GM12864 (cell line): ENCODE measurements at regions not wholly inside any gene's neighbourhood (a gene's known extent, or its start where the extent isn't known, plus 50 kb on each side); places are given as distances from the start of the nearest gene placed in this dataset.
"Not testable (repeated sequence)": the region's sequence is repeated elsewhere in the genome, so short reads cannot be mapped to it uniquely, and the experiment has no call there.

Source experiments
- DNase-seq: peaks from one replicate; pipeline ENCODE4 v3.0.0-alpha.2; 2011; ENCODE audit warnings: low read depth
- H3K4me3 ChIP-seq: 2 replicates; pipeline ENCODE4 v1.5.1; 2011; ENCODE audit warnings: mild to moderate bottlenecking, low read depth, low read length, control low read depth
- CTCF ChIP-seq: IDR thresholded peaks from 2 replicates; pipeline ENCODE4 v1.5.1; 2011; ENCODE audit warnings: low read depth, mild to moderate bottlenecking, moderate library complexity, low read length, control low read depth, inconsistent platforms; ENCODE audit errors: missing control alignments

GRCh38 chr10:81594991-81595390 is 280.0 kb upstream of the NRG3 start:
- no peak for DNase-seq
- no peak for TF ChIP-seq CTCF
- no peak overlapping the region for H3K4me3 ChIP-seq

GRCh38 chr10:81600185-81600584 is 274.8 kb upstream of the NRG3 start:
- TF ChIP-seq CTCF = no peak
- no peak overlapping the region for H3K4me3 ChIP-seq
- DNase-seq = no peak

- no peak overlapping the region for H3K4me3 ChIP-seq
- no peak for TF ChIP-seq CTCF
- DNase-seq = no peak
Observed at GRCh38 chr10:81603106-81603620, 271.8 kb upstream of the NRG3 start.

GRCh38 chr10:81644485-81644884 is 230.5 kb upstream of the NRG3 start:
- H3K4me3 ChIP-seq, DNase-seq: not testable (repeated sequence)

GRCh38 chr10:81655986-81656385 is 219.0 kb upstream of the NRG3 start:
- no peak overlapping the region for H3K4me3 ChIP-seq
- DNase-seq = no peak
- no peak for TF ChIP-seq CTCF

- H3K4me3 ChIP-seq = no peak overlapping the region
- no peak for TF ChIP-seq CTCF
- no peak for DNase-seq
Observed at GRCh38 chr10:81662837-81663236, 212.2 kb upstream of the NRG3 start.

- H3K4me3 ChIP-seq, DNase-seq: not testable (repeated sequence)
Observed at GRCh38 chr10:81664800-81665199, 210.2 kb upstream of the NRG3 start.

GRCh38 chr10:81674941-81675340 is 200.1 kb upstream of the NRG3 start:
- TF ChIP-seq CTCF = no peak
- H3K4me3 ChIP-seq = no peak overlapping the region
- no peak for DNase-seq
